ENCODE measurements at regions not wholly inside any gene's neighbourhood (a gene's known extent, or its start where the extent isn't known, plus 50 kb on each side); places are given as distances from the start of the nearest gene placed in this dataset.
A peak's percentile ranks its signal among the peaks of the same experiment; 100 is the strongest.

GRCh38 chr6:164109770-164110140 is 695.2 kb downstream of the QKI start:
- TF ChIP-seq, protein P1, sequence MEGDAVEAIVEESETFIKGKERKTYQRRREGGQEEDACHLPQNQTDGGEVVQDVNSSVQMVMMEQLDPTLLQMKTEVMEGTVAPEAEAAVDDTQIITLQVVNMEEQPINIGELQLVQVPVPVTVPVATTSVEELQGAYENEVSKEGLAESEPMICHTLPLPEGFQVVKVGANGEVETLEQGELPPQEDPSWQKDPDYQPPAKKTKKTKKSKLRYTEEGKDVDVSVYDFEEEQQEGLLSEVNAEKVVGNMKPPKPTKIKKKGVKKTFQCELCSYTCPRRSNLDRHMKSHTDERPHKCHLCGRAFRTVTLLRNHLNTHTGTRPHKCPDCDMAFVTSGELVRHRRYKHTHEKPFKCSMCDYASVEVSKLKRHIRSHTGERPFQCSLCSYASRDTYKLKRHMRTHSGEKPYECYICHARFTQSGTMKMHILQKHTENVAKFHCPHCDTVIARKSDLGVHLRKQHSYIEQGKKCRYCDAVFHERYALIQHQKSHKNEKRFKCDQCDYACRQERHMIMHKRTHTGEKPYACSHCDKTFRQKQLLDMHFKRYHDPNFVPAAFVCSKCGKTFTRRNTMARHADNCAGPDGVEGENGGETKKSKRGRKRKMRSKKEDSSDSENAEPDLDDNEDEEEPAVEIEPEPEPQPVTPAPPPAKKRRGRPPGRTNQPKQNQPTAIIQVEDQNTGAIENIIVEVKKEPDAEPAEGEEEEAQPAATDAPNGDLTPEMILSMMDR (IDR thresholded peaks at IDR 0.05), result peak in 2 of 3 experiments; percentile 37 to 48
- TF ChIP-seq POLR2A (IDR thresholded peaks at IDR 0.05; ENCODE audit: low read depth) (no peak), EP300 (IDR thresholded peaks at IDR 0.05) (no peak), POLR2AphosphoS5 (IDR thresholded peaks at IDR 0.05) (no peak)

Data from esophagus muscularis mucosa (tissue), 4 donors.